Cardiac fibroblast (primary cell): ENCODE measurements at regions not wholly inside any gene's neighbourhood (a gene's known extent, or its start where the extent isn't known, plus 50 kb on each side); places are given as distances from the start of the nearest gene placed in this dataset.
"Not testable (repeated sequence)": the region's sequence is repeated elsewhere in the genome, so short reads cannot be mapped to it uniquely, and the experiment has no call there.

ENCODE experiments used
- DNase-seq, 2 donors: peaks; one replicate each; pipeline versions ENCODE4 v3.0.0 to v3.0.0-alpha.2; 2010; ENCODE audit warnings: low read depth in 2 of 2
- H3K4me3 ChIP-seq, 2 donors: replicated peaks in 1 of 2; 1 replicate in 1 of 2; 2 replicates in 1 of 2; pipeline ENCODE4 v1.5.1; 2011; ENCODE audit warnings: low read depth in 2 of 2, low read length in 2 of 2, mild to moderate bottlenecking in 2 of 2, moderate library complexity in 1 of 2
- TF ChIP-seq, protein P1 (sequence below): IDR thresholded peaks from one replicate; pipeline ENCODE4 v1.5.1; 2011; ENCODE audit warnings: low read depth, mild to moderate bottlenecking, low read length, inconsistent platforms

DNA sequence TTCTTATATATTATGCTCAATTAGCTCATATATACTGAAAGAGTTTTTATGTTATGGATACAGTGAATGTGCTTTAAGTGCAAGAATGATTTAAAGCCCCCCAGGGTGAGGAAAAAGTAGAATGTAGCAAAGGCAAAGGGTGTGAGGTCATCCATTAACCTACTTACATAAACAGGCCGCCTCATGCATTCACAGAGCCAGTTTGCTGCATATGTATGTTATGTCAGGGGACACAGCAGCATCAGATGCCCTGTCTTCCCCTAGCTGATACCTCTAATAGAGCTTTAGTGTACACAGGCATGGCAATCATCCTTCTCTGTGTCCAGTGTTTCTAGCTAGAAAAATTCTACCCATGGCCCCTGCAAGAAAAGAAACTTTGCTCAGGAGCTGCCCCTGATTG is 187.8 kb upstream of the FSHR start:
- TF ChIP-seq, protein P1, sequence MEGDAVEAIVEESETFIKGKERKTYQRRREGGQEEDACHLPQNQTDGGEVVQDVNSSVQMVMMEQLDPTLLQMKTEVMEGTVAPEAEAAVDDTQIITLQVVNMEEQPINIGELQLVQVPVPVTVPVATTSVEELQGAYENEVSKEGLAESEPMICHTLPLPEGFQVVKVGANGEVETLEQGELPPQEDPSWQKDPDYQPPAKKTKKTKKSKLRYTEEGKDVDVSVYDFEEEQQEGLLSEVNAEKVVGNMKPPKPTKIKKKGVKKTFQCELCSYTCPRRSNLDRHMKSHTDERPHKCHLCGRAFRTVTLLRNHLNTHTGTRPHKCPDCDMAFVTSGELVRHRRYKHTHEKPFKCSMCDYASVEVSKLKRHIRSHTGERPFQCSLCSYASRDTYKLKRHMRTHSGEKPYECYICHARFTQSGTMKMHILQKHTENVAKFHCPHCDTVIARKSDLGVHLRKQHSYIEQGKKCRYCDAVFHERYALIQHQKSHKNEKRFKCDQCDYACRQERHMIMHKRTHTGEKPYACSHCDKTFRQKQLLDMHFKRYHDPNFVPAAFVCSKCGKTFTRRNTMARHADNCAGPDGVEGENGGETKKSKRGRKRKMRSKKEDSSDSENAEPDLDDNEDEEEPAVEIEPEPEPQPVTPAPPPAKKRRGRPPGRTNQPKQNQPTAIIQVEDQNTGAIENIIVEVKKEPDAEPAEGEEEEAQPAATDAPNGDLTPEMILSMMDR: no peak
- no peak for DNase-seq
- H3K4me3 ChIP-seq: no peak overlapping the region

DNA sequence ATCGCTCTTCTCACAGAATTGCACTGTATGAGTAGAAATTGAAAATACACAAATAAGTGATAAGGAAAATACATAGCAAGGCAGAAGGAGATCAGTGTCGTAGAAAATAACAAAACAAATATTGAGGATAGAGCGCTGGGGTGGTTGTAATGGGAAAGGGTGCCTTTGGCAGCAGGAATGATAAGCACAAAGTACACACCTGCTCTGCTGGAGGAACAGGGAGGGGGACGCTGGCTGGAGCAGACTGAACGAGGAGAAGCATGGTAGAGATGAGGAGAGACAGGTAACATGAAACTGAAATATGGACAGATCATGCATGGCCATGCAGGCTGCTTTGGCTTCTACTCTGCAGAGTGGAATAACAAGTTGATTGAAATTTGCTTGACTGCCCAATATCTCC is 181.2 kb upstream of the FSHR start:
- DNase-seq: no peak
- TF ChIP-seq, protein P1: no peak
- H3K4me3 ChIP-seq: no peak overlapping the region

DNA sequence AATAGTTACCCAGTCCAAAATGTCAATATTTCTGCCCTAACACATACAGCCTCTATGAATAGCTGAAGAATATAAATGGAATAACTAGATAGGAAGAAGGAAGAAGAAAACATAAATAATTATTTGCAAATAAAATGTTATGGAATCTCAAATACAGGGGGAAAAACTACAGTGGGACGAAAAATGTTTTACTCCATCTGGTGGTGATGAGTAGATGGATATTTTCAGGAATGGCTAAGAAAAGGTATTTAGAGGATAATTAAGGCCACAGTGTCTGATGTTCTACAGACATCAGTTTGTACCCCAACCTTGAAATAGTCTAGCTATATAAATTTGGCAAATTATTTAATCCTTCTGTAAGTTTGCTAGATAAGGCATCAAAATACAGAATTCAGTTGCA is 178.1 kb upstream of the FSHR start:
- DNase-seq: peak; percentile 10 to 15
- no peak overlapping the region for H3K4me3 ChIP-seq
- TF ChIP-seq, protein P1: no peak

DNA sequence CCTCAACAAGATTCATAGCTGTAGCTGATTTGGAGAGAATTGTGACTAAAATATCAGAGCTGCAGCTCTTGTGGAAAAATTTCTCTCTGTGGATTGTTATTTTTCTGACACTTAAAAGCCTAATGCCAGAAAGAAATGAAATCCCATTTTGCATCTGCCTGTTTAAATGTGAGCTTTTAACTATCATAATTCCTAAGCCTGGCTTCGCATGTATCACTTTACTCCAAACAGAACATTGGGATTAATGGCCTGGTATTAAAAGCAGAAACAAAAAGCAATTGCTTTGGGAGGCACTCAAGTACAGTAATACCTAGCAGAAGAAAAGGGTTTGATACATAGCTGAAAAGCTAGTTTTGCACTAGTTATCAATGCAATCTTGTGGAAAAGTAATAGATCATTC is 164.2 kb upstream of the FSHR start:
- H3K4me3 ChIP-seq: no peak overlapping the region
- TF ChIP-seq, protein P1: no peak
- DNase-seq: no peak

DNA sequence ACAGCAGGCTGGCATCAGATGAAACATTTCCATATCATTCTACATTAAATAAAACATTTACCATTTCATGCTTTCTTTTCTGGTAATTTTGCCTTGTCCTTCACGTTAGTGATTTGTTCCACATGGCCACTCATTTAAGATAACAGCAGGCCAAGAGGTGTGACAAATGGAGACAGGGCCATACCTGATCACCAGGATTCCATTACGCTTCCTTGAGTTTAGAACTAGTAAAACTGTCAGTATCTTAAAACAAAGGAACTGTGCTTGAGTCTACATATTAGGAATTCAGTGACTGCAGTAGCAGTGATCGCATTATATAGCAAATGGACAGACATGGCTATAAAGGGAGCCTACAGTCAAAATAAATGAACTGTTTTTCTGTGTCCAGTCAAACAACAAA is 155.1 kb upstream of the FSHR start:
- no peak for DNase-seq
- no peak overlapping the region for H3K4me3 ChIP-seq
- TF ChIP-seq, protein P1: no peak

DNA sequence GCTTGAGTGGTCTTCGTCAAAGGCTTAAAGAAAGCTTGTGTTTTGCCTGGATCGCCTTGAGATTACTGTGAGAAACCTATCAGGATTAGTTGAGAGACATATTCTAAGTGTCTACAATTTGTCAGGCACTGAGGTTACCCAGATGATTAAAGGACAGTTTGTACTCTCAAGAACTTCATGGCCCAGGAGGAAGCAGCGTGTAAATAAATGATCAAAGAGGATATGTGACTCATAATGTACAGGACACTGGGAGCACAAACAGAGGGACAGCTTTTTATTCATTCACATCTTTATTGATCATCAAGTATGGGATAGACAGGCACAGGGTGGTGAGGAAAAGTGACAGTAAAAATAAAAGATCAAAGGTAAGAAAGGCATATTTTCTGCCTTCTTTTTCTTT is 152.6 kb upstream of the FSHR start:
- no peak overlapping the region for H3K4me3 ChIP-seq
- DNase-seq: peak in 1 of 2 donors; percentile 28
- TF ChIP-seq, protein P1: no peak

DNA sequence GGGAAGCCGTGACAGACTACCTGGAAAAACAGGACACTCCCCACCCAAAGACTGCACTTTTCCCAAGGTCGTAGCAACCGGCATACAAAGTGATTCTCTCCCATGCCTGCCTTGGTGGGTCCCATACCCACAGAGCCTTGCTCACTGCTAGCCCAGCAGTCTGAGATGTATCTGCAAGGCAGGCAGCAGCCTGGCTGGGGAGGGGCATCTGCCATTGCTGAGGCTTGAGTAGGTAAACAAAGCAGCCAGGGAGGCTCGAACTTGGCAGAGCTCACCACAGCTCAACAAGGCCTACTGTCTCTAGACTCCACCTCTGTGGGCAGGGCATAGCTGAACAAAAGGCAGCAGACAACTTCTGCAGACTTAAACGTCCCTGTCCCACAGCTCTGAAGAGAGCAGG is 144.4 kb upstream of the FSHR start:
- H3K4me3 ChIP-seq, DNase-seq: not testable (repeated sequence)
